Endothelial cell of umbilical vein (primary cell): ENCODE measurements at regions not wholly inside any gene's neighbourhood (a gene's known extent, or its start where the extent isn't known, plus 50 kb on each side); places are given as distances from the start of the nearest gene placed in this dataset. TPM values are rescaled to one million over a fixed set of nuclear protein-coding genes. Genes with fewer than 3 reads are reported as not detected.

Source experiments
- BruUV-seq: library from RNA; stranded (reverse); fragments of 400-500 nt; replicated peaks from 2 replicates; lab custom pipeline; 2021; lab: Mats Ljungman, UMichigan
- CTCF ChIA-PET: fragments of 300-600, 350-600 bp; sonication (Branson Sonifier 250); formaldehyde crosslinking; loops from one replicate; lab custom pipeline; 2021; ENCODE audit warnings: antibody characterized with exemption, inconsistent platforms; lab: Charles Lee
- POLR2A ChIA-PET: fragments of 300-600, 350-600 bp; sonication (Branson Sonifier 250); formaldehyde crosslinking; loops from one replicate; lab custom pipeline; 2021; ENCODE audit warnings: antibody characterized with exemption, inconsistent platforms; lab: Charles Lee
- DNase-seq: peaks from one replicate; pipeline ENCODE4 v3.0.0-alpha.2; 2011; ENCODE audit warnings: low read depth, low spot score
- FAIRE-seq: peaks from 2 replicates; lab custom pipeline; 2011; peaks lifted over from hg19 to GRCh38; lab: Jason Lieb, UNC
- H2AFZ ChIP-seq: 2 replicates; pipeline ENCODE4 v1.6.0; 2012; ENCODE audit warnings: low read depth, low read length, control low read depth, inconsistent platforms
- H3K27ac ChIP-seq: 2 replicates; pipeline ENCODE4 v1.5.1; 2011; ENCODE audit warnings: low read depth, mild to moderate bottlenecking, control low read depth, low read length, moderate library complexity; ENCODE audit not compliant: insufficient read depth
- H3K27me3 ChIP-seq, 2 experiments: 2 replicates each; pipeline versions ENCODE4 v1.6.0 to v1.6.1; 2011; ENCODE audit warnings: low read length in 2 of 2, mixed read lengths in 1 of 2; ENCODE audit not compliant: control insufficient read depth in 2 of 2, insufficient read depth in 2 of 2
- H3K36me3 ChIP-seq, 2 experiments: 2 replicates in 1 of 2; 3 replicates in 1 of 2; pipeline ENCODE4 v1.5.1; 2011; ENCODE audit warnings: low read length in 2 of 2, mild to moderate bottlenecking in 1 of 2, moderate library complexity in 1 of 2; ENCODE audit not compliant: control insufficient read depth in 2 of 2, insufficient read depth in 2 of 2; ENCODE audit errors: extremely low read depth in 1 of 2
- H3K4me1 ChIP-seq: 3 replicates; pipeline ENCODE4 v1.5.1; 2011; ENCODE audit warnings: mild to moderate bottlenecking, low read length; ENCODE audit not compliant: control insufficient read depth, insufficient read depth; ENCODE audit errors: extremely low read depth
- H3K4me2 ChIP-seq: 2 replicates; pipeline ENCODE4 v1.6.1; 2011; ENCODE audit warnings: low read length, control low read depth, mixed read lengths; ENCODE audit not compliant: insufficient read depth
- H3K4me3 ChIP-seq, 3 experiments: fragments of 200-600 bp in 1 of 3; sonication (generic), shearing (Covaris generic) in 1 of 3; replicated peaks in 1 of 3; 2 replicates each; pipeline ENCODE4 v1.5.1; 2011 to 2016; ENCODE audit warnings: control low read depth in 3 of 3, low read length in 3 of 3, mild to moderate bottlenecking in 2 of 3, inconsistent platforms in 1 of 3, low read depth in 1 of 3, moderate library complexity in 1 of 3; ENCODE audit not compliant: insufficient read depth in 1 of 3
- H3K79me2 ChIP-seq: 2 replicates; pipeline ENCODE4 v1.6.0; 2012; ENCODE audit warnings: low read length, inconsistent platforms; ENCODE audit not compliant: control insufficient read depth, insufficient read depth
- H3K9ac ChIP-seq: replicated peaks from 2 replicates; pipeline ENCODE3; 2011; ENCODE audit warnings: low read length, control low read depth; ENCODE audit not compliant: insufficient read depth; ENCODE audit errors: extremely low read depth
- H3K9me1 ChIP-seq: replicated peaks from 3 replicates; pipeline ENCODE4 v1.6.0; 2011; ENCODE audit warnings: mild to moderate bottlenecking, low read length; ENCODE audit not compliant: control insufficient read depth, insufficient read depth; ENCODE audit errors: extremely low read depth
- H3K9me3 ChIP-seq: replicated peaks from 2 replicates; pipeline ENCODE4 v1.5.1; 2012; ENCODE audit warnings: low read length, inconsistent platforms; ENCODE audit not compliant: control insufficient read depth, insufficient read depth
- H4K20me1 ChIP-seq: replicated peaks from 2 replicates; pipeline ENCODE3; 2011; ENCODE audit warnings: mild to moderate bottlenecking, low read length; ENCODE audit not compliant: control insufficient read depth, insufficient read depth; ENCODE audit errors: extremely low read depth
- GATA2 ChIP-seq: IDR thresholded peaks from 2 replicates; pipeline ENCODE4 v1.7.0; 2011; ENCODE audit warnings: low read depth, mild to moderate bottlenecking, moderate library complexity, mixed read lengths, low read length; ENCODE audit not compliant: insufficient read length, insufficient read depth
- JUN ChIP-seq: IDR thresholded peaks from 2 replicates; pipeline ENCODE4 v1.6.1; 2011; ENCODE audit warnings: borderline replicate concordance, low read depth; ENCODE audit not compliant: insufficient read length, insufficient read depth
- POLR2AphosphoS5 ChIP-seq: IDR thresholded peaks from 2 replicates; pipeline ENCODE4 v1.6.1; 2012; ENCODE audit warnings: low read depth, mild to moderate bottlenecking, control low read depth, low read length, moderate library complexity; ENCODE audit not compliant: insufficient read depth
- dilution Hi-C: fragments of 300-500 bp; cut with MboI; formaldehyde crosslinking; loops from one replicate; pipeline ENCODE4 v1.15.0; 2019; ENCODE audit warnings: low sequenced_read_pairs; ENCODE audit not compliant: extremely low pct_ligation_motif_present
- intact Hi-C: fragments of 100-400 bp; cut with micrococcal nuclease; formaldehyde crosslinking; loops from one replicate; pipeline ENCODE4 v1.10.0; 2022
- small RNA-seq: library from RNA; depleted of rRNA; stranded (forward); fragments of <200 nt; gene quantifications from one replicate; pipeline ENCODE3, GENCODE V24; 2012; ENCODE audit warnings: low replicate concordance, low read depth; ENCODE audit not compliant: insufficient read depth, insufficient read length

DNA sequence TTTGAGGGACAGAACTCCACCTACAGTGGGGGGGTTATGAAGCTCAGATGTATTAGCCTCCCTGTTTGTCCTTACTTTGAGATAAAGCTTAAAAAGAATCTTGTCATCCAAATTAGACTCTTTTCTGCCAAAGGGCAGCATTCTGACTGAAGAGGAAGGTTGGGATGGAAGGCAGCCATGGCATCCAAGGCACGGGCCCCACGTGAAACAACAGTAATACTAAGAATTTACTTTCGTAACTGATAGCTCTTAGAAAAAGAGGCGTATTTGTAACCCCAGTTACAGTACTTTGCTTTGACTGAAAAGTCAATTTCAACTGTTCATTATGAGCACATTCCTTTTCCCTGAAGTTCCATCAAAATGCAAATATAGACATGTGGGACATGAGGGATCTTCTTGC, 168.5 kb downstream of the ARRDC3 start:
- Histone ChIP-seq H3K27me3 (no peaks in the 10 kb centered on the region), H3K9me3 (no peaks in the 10 kb centered on the region), H2AFZ (no peak overlapping the region), H3K79me2 (no peaks in the 10 kb centered on the region), H3K36me3 (no peaks in the 10 kb centered on the region), H3K4me3 (no peak overlapping the region), H3K9ac (no peak overlapping the region), H3K4me1 (no peaks in the 10 kb centered on the region), H3K9me1 (peaks cover 3% of the 10 kb centered on the region), H3K4me2 (no peak overlapping the region), H3K27ac (no peak overlapping the region), H4K20me1 (no peaks in the 10 kb centered on the region)
- no peak for FAIRE-seq
- intact Hi-C loops = no loop called here
- dilution Hi-C loops = no loop called here
- ChIA-PET POLR2A (no interaction called here), CTCF (interaction anchor here (0.7 to 1.9 kb wide), 3 partner anchors 31 to 282 kb away, joined by 4 to 5 read pairs (median 4); no protein-coding TSS in a partner anchor)
- TF ChIP-seq JUN (no peak), POLR2AphosphoS5 (no peak), GATA2 (no peak)
- no TSS peak for BruUV-seq
- no peak for DNase-seq

Small RNAs in the stretch of these regions (small RNA-seq; reads per million reads assigned to genes)
- gene RF00017 (not detected), gene RNU4-90P (not detected)
